OCI-LY7 (cell line): ENCODE measurements at regions not wholly inside any gene's neighbourhood (a gene's known extent, or its start where the extent isn't known, plus 50 kb on each side); places are given as distances from the start of the nearest gene placed in this dataset.

Experiments used
- EZH2phosphoT487 ChIP-seq: fragments of 200-600 bp; sonication (generic); IDR thresholded peaks from 2 replicates; pipeline ENCODE4 v1.6.1; 2018; ENCODE audit warnings: low read depth, borderline replicate concordance, mild to moderate bottlenecking, mixed run types, antibody characterized with exemption, low read length, moderate library complexity, mixed read lengths
- TF ChIP-seq, protein P1 (sequence below): fragments of 200-600 bp; sonication (generic); conservative IDR thresholded peaks from 2 replicates; pipeline ENCODE4 v1.5.1; 2014; ENCODE audit warnings: mild to moderate bottlenecking, antibody characterized with exemption, low read length, moderate library complexity, mixed read lengths

DNA sequence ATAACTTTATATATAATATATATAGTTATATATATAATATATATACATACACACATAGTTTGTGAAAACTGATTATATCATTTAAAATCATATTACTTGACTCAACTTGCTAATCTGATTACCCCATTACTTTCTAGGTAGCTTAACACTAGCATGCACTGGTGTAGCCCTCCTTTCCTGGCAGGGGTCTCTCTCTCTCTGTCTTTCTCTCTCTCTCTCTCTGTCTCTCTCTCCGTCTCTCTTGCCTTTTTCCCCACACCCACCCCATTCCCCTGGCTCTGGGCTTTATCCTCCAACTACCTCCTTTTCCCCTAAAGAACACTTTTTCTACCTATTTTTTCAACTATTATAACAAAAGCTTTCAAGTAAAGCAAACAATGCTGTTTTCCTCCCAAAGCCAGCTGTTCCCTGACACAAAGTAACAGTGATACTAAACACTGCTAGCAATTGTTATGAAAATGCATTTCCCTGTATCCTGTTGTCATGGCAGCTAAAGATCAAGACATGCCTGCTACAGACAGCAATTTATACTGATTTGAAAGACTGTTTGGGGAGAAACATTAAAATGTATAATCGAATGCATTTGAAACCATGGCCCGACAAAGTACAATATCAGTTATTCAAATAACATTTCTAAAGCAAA, 89.4 kb downstream of the CHD9NB start:
- TF ChIP-seq, protein P1, sequence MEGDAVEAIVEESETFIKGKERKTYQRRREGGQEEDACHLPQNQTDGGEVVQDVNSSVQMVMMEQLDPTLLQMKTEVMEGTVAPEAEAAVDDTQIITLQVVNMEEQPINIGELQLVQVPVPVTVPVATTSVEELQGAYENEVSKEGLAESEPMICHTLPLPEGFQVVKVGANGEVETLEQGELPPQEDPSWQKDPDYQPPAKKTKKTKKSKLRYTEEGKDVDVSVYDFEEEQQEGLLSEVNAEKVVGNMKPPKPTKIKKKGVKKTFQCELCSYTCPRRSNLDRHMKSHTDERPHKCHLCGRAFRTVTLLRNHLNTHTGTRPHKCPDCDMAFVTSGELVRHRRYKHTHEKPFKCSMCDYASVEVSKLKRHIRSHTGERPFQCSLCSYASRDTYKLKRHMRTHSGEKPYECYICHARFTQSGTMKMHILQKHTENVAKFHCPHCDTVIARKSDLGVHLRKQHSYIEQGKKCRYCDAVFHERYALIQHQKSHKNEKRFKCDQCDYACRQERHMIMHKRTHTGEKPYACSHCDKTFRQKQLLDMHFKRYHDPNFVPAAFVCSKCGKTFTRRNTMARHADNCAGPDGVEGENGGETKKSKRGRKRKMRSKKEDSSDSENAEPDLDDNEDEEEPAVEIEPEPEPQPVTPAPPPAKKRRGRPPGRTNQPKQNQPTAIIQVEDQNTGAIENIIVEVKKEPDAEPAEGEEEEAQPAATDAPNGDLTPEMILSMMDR = no peak
- TF ChIP-seq EZH2phosphoT487 = no peak
